WI38 (cell line): ENCODE measurements at regions not wholly inside any gene's neighbourhood (a gene's known extent, or its start where the extent isn't known, plus 50 kb on each side); places are given as distances from the start of the nearest gene placed in this dataset.

Source experiments
- H3K4me3 ChIP-seq: 2 replicates; pipeline ENCODE4 v1.5.1; 2011; ENCODE audit warnings: low read depth, mild to moderate bottlenecking, control low read depth, low read length
- TF ChIP-seq, protein P1 (sequence below): IDR thresholded peaks from 2 replicates; pipeline ENCODE4 v1.5.1; 2012; ENCODE audit warnings: low read depth, mild to moderate bottlenecking, control low read depth, low read length

DNA sequence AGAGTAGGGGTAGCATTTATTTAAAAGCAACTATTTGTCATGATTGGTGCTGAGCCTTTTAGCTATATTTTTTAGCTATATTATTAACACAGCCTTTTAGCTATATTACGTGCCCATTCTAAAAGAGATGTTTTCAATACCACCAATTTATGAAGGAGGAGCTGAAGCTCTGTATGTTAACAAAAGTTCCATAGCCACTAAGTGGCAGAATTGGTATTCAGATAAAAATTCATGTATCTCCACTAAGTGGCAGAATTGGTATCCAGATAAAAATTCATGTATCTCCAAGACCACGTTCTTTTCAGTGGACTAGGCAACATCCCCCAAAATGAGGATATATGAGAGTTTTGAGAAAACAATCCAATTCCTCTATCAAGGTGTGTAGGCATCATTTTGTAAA lies 268.6 kb downstream of the HGF start:
- TF ChIP-seq, protein P1, sequence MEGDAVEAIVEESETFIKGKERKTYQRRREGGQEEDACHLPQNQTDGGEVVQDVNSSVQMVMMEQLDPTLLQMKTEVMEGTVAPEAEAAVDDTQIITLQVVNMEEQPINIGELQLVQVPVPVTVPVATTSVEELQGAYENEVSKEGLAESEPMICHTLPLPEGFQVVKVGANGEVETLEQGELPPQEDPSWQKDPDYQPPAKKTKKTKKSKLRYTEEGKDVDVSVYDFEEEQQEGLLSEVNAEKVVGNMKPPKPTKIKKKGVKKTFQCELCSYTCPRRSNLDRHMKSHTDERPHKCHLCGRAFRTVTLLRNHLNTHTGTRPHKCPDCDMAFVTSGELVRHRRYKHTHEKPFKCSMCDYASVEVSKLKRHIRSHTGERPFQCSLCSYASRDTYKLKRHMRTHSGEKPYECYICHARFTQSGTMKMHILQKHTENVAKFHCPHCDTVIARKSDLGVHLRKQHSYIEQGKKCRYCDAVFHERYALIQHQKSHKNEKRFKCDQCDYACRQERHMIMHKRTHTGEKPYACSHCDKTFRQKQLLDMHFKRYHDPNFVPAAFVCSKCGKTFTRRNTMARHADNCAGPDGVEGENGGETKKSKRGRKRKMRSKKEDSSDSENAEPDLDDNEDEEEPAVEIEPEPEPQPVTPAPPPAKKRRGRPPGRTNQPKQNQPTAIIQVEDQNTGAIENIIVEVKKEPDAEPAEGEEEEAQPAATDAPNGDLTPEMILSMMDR = 0 out of 2 replicates have a peak, but pooled peaks have one; percentile 11
- no peak overlapping the region for H3K4me3 ChIP-seq

DNA sequence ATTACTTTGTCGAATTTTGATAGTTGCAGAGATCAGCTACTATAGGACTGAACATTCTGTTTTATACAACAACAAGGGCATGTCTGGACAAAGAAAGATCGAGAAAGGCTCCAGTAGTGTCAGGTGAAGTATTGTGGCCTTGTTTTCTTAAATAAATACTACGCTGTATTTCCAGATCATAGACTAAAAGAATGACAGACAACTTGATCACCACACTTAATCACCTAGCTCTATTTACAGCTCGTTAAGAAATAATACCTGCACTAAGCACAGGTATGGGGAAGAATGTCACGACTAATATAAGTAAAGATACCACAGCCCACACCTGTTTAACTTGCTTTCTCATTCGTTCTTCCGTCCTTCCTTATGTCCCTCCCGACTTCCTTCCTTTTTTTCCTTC lies 269.2 kb downstream of the HGF start:
- TF ChIP-seq, protein P1 = no peak
- H3K4me3 ChIP-seq = no peak overlapping the region

DNA sequence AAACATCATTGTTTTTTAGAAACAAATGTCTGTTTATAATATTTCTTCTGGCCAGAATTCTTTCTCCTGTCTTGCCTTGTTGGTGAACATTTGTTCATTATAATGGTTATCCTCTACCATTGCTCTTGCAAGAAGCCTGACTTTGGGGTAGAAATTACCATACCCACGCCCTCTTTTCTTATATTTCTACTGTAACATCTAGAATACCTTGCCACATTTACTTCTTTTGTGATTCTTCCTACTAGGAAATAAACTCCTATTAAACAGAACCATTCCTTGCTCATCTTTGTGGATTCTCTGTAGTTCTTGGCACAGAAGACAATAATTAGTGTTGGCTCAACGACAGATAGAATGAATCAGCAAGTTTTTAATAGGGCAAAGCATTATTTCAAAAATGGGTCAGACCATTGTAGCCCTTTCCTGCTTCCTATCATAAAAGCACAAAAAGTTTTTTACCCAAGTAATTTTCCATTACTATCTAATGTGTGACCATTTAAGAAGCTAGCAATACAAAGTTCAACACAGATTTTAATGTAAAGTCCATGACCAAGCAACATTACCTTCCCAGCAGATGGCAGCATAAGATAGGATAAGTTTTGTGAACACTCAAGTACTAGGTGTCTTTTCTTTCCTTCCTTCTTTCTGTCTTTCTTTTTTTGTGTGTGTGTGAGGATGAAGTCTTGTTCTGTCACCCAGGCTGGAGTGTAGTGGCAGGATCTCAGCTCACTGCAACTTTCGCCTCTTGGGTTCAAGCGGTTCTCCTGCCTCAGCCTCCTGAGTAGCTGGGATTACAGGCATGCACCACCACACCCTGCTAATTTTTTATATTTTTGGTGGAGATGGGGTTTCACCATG lies 270.4 kb downstream of the HGF start:
- no peak overlapping the region for H3K4me3 ChIP-seq
- TF ChIP-seq, protein P1 = peak; percentile 31; the same call in 1 of the 2 replicates

DNA sequence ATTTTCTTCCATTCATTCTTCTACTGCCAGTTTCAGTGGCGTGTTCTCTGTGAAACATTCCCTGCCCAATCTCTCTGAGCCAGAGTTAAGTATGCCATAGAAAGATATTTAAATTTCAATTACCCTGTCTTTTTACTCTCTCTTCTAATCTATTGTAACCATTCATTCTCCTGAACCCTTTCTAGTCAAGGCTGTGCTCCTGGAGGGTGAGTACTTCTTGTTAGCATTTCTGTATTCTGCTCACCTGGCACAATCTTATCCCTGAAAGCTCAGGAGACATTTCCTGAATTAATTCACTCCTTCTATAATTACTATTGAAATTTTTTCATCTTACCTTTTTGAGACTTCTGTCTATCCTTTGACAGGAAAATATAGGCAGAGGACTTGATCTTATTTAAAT lies 271.7 kb downstream of the HGF start:
- TF ChIP-seq, protein P1 = no peak
- H3K4me3 ChIP-seq = no peak overlapping the region

DNA sequence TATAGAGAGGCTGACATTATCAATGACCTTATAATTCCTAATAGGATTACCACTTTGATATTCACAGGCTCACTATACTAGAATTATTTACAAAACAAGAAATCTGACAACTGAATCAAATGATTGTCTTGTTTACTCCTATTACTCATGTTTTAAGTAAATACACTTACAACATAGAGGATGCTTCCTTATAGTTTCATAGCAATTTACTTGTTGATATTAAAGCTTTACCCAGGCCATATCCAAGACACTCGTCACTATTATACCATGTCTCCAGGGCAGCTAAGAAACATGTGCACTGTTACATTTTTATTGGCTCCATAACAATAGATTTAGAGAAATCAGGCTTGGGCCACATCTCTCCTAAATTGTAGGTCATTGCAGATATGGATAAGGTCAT lies 276.9 kb downstream of the HGF start:
- TF ChIP-seq, protein P1 = no peak
- no peak overlapping the region for H3K4me3 ChIP-seq

DNA sequence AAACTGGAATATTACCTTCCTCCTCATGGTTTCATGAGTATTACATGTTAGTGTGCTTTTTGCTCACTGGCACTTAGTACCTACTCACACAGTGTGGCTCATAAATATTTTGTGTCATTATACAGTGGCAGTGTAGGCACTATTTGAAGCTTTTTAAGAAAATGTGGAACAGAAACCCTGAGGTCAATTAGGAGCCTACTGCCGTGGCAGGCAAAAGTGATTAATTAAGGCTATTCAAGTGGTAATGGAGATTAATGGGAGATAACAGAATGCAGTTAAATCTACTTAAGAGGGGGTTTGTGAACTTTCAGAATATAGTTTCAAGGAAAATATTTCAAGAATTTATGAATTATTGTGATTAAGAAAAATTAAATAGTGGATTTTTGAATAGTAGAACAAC lies 277.6 kb downstream of the HGF start:
- no peak overlapping the region for H3K4me3 ChIP-seq
- TF ChIP-seq, protein P1 = no peak

DNA sequence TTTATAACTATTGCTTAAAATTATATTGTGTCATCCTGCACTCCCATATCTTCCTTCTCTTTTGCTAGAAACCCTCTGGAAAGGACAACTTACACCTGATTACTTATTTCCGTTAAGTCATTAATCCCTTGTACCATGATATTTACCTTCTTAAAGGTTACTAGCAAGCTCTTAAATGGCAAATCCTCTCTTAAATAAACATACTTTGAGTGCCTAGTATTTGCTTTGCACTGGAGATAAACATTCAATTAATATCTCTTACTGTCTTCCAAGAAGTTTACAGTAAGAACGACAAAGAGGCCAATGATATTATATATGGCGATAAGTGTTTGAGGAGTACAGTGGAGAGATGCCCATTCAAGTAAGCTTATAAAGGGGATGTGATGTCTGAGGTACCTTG lies 278.3 kb downstream of the HGF start:
- H3K4me3 ChIP-seq = no peak overlapping the region
- TF ChIP-seq, protein P1 = no peak
